ENCODE measurements at regions not wholly inside any gene's neighbourhood (a gene's known extent, or its start where the extent isn't known, plus 50 kb on each side); places are given as distances from the start of the nearest gene placed in this dataset.

DNA sequence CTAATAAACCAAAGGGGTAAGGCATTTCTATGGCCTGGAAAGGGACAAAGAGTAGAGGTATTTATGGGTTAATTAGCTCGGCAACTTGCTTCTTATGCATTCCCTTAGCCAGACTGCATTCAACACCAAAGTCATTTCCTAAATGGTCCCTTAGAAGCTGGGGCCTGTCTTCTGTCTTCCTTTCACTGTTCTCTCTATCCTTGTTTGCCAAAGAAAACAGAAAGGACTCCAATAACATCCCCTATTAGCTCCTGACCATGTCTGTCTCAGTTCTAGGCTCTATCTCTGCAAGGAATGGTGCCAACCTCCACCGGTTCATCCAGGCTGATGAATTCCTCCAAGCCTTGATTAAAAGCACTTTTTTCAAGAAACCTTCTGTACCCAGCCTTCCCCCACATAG, 123.5 kb downstream of the KCTD12 start:
- DNase-seq: no peak
- H3K36me3 ChIP-seq: no peaks in the 10 kb centered on the region
- peak overlapping the region in 3 of 10 donors; percentile 7 to 78 (median 48) for H3K27ac ChIP-seq
- ATAC-seq: peak in 6 of 8 donors; percentile 14 to 39 (median 26)
- 41 to 49% methylated on average over 2 of the region's 2 CpGs for WGBS, 2 donors
- no peak overlapping the region for H3K4me3 ChIP-seq
- no peaks in the 10 kb centered on the region for H3K27me3 ChIP-seq
- no peaks in the 10 kb centered on the region for H3K9me3 ChIP-seq
- H3K4me1 ChIP-seq: peaks cover 0 to 35% (median 26%) of the 10 kb centered on the region in 9 donors
- intact Hi-C loops (cut with DNase I): loop anchor here in 4 of 10 donors (5.0 to 10.0 kb wide), 4 partner anchors 35 to 885 kb away; partner anchors contain the start of gene KCTD12 (in 2 of the 4)
- TF ChIP-seq, protein P1, sequence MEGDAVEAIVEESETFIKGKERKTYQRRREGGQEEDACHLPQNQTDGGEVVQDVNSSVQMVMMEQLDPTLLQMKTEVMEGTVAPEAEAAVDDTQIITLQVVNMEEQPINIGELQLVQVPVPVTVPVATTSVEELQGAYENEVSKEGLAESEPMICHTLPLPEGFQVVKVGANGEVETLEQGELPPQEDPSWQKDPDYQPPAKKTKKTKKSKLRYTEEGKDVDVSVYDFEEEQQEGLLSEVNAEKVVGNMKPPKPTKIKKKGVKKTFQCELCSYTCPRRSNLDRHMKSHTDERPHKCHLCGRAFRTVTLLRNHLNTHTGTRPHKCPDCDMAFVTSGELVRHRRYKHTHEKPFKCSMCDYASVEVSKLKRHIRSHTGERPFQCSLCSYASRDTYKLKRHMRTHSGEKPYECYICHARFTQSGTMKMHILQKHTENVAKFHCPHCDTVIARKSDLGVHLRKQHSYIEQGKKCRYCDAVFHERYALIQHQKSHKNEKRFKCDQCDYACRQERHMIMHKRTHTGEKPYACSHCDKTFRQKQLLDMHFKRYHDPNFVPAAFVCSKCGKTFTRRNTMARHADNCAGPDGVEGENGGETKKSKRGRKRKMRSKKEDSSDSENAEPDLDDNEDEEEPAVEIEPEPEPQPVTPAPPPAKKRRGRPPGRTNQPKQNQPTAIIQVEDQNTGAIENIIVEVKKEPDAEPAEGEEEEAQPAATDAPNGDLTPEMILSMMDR (IDR thresholded peaks at IDR 0.05): no peak

DNA sequence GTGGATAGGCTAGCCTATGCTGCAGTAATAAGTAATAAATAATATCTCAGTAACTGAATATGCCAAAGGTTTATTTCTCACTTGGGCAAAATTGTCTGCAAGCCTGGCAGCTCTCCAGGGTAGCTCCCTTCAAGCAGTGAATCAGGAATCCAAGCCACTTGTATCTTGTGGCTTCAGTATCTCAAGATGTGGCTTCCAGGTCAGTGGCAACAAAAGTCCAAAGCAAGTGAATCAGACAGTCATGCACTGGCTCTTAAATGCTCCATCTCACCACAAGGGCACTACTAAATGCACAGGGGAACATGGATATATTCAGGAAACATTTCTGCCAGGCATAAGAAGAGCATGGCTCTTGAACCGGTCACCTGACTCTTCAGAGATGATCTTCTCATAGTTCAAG, 126.3 kb downstream of the KCTD12 start:
- intact Hi-C loops (cut with DNase I): loop anchor here in 4 of 10 donors (5.0 to 10.0 kb wide), 4 partner anchors 37 to 883 kb away; partner anchors contain the start of gene KCTD12 (in 2 of the 4)
- DNase-seq: no peak
- H3K36me3 ChIP-seq: no peaks in the 10 kb centered on the region
- 97 to 100% methylated on average over 1 of the region's 1 CpG for WGBS, 2 donors
- H3K27ac ChIP-seq: no peak overlapping the region
- no peaks in the 10 kb centered on the region for H3K9me3 ChIP-seq
- TF ChIP-seq, protein P1 (IDR thresholded peaks at IDR 0.05): no peak
- no peaks in the 10 kb centered on the region for H3K27me3 ChIP-seq
- H3K4me1 ChIP-seq: peaks cover 0 to 38% (median 18%) of the 10 kb centered on the region in 9 donors
- ATAC-seq: no peak
- no peak overlapping the region for H3K4me3 ChIP-seq

DNA sequence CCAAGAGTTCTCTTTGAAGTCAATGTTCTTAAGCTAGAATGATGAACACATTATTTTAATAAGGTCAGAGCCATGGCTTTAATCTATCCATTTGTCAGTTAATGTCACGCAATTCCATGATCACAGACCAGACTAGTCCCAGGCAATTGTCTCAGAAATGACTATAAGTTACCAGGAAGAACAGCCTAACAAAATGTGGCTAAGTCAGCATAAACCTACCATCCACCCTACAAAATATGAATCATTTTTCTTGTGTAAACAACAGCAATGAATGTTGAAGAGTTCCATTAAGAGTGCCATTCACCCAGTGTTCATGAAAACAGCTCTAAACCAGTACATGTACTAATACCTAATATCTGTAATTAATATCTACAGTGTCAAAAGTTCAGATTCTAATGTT, 127.5 kb downstream of the KCTD12 start:
- TF ChIP-seq, protein P1 (IDR thresholded peaks at IDR 0.05): no peak
- ATAC-seq (no peak), DNase-seq (no peak)
- intact Hi-C loops (cut with DNase I): no loop called here
- WGBS, 2 donors: 95 to 97% methylated on average over 1 of the region's 1 CpG
- Histone ChIP-seq H3K4me1 (peaks cover 0 to 35% (median 16%) of the 10 kb centered on the region in 9 donors), H3K9me3 (peaks cover 0 to 6% (median 0%) of the 10 kb centered on the region in 11 donors), H3K27ac (no peak overlapping the region), H3K36me3 (no peaks in the 10 kb centered on the region), H3K4me3 (no peak overlapping the region), H3K27me3 (no peaks in the 10 kb centered on the region)

DNA sequence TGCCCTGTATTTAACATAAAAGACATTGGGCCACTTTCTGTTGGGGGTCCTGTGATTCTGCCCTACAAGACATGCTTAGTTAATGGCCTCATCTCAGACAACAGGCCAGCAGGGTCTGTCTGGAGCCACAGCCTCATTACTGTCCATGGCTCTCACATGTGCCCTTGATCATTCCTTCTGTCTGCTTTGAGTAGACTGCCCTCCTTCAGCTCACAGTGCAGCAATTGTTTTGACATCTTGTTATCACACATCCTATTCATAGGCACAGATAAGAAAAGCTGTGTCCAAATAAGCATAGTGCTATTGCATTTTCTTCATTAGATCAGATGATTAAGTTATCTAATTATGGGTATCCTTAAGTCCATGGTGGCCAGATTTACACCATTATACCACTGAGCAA, 127.9 kb downstream of the KCTD12 start:
- no peak for ATAC-seq
- peaks cover 0 to 30% (median 11%) of the 10 kb centered on the region in 9 donors for H3K4me1 ChIP-seq

More for the DNA sequence above, 127.9 kb downstream of the KCTD12 start:
- no peak overlapping the region for H3K27ac ChIP-seq
- intact Hi-C loops (cut with DNase I): no loop called here
- no peak overlapping the region for H3K4me3 ChIP-seq
- peaks cover 0 to 8% (median 0%) of the 10 kb centered on the region in 11 donors for H3K9me3 ChIP-seq
- H3K36me3 ChIP-seq: no peaks in the 10 kb centered on the region
- TF ChIP-seq, protein P1 (IDR thresholded peaks at IDR 0.05): no peak
- no peaks in the 10 kb centered on the region for H3K27me3 ChIP-seq
- no peak for DNase-seq
